Vagina (tissue), 2 donors: ENCODE measurements at regions not wholly inside any gene's neighbourhood (a gene's known extent, or its start where the extent isn't known, plus 50 kb on each side); places are given as distances from the start of the nearest gene placed in this dataset.

Source experiments
- DNase-seq, 2 donors: peaks; one replicate each; pipeline ENCODE4 v3.0.0-alpha.2; 2017; ENCODE audit errors: extremely low spot score in 2 of 2
- H3K27ac ChIP-seq: fragments of 200-600 bp; sonication (generic); one replicate; pipeline ENCODE4 v1.5.1; 2019
- H3K27me3 ChIP-seq: fragments of 200-600 bp; sonication (generic); one replicate; pipeline ENCODE4 v1.5.1; 2019
- H3K36me3 ChIP-seq, 2 donors: fragments of 200-600 bp; sonication (generic); one replicate each; pipeline ENCODE4 v1.5.1; 2017 to 2019
- H3K4me1 ChIP-seq: fragments of 200-600 bp; sonication (generic); one replicate; pipeline ENCODE4 v1.5.1; 2019
- H3K4me3 ChIP-seq, 2 donors: fragments of 200-600 bp; sonication (generic); 1 replicate in 1 of 2; 2 replicates in 1 of 2; pipeline ENCODE4 v1.5.1; 2016 to 2019
- H3K9me3 ChIP-seq: fragments of 200-600 bp; sonication (generic); one replicate; pipeline ENCODE4 v1.5.1; 2019
- CTCF ChIP-seq, 3 experiments: fragments of 450-650 bp in 2 of 3; fragments of 200-600 bp in 1 of 3; sonication (generic) in 1 of 3; IDR thresholded peaks; one replicate each; pipeline ENCODE4 v1.5.1; 2017 to 2019; ENCODE audit warnings: antibody characterized with exemption in 3 of 3, mild to moderate bottlenecking in 2 of 3, moderate library complexity in 2 of 3
- POLR2A ChIP-seq, 2 donors: fragments of 450-650 bp; IDR thresholded peaks; one replicate each; pipeline ENCODE4 v1.6.1; 2017; ENCODE audit warnings: antibody characterized with exemption in 2 of 2, mild to moderate bottlenecking in 2 of 2, moderate library complexity in 2 of 2
- POLR2AphosphoS5 ChIP-seq, 2 donors: sonication (generic); formaldehyde crosslinking; IDR thresholded peaks; one replicate each; pipeline ENCODE4 v1.9.0; 2017; ENCODE audit warnings: antibody characterized with exemption in 2 of 2, mild to moderate bottlenecking in 2 of 2, low read depth in 1 of 2; ENCODE audit not compliant: insufficient read depth in 1 of 2
- intact Hi-C: fragments of 100-400 bp; cut with DNase I; formaldehyde crosslinking; loops from one replicate; pipeline ENCODE4 v1.15.1; 2023

- H3K27me3 ChIP-seq = no peaks in the 10 kb centered on the region
- H3K4me1 ChIP-seq = no peaks in the 10 kb centered on the region
- no peaks in the 10 kb centered on the region for H3K9me3 ChIP-seq
- intact Hi-C loops = no loop called here
- H3K27ac ChIP-seq = no peak overlapping the region
- H3K36me3 ChIP-seq = no peaks in the 10 kb centered on the region
- DNase-seq = no peak
- H3K4me3 ChIP-seq = no peak overlapping the region
- no peak for TF ChIP-seq CTCF (IDR thresholded peaks at IDR 0.05)
- TF ChIP-seq POLR2AphosphoS5 (IDR thresholded peaks at IDR 0.05; ENCODE audit: insufficient read depth in 1 of 2, low read depth in 1 of 2) = no peak
- no peak for TF ChIP-seq POLR2A (IDR thresholded peaks at IDR 0.05)
These were observed 92.1 kb upstream of the FGFR2 start for GRCh38 chr10:121690152-121690848.

- H3K4me3 ChIP-seq = no peak overlapping the region
These were observed 89.0 kb upstream of the FGFR2 start for GRCh38 chr10:121687095-121687813.

GRCh38 chr10:121684276-121684675 lies 86.0 kb upstream of the FGFR2 start:
- Histone ChIP-seq H3K4me3 (no peak overlapping the region), H3K36me3 (no peaks in the 10 kb centered on the region), H3K27ac (no peak overlapping the region), H3K4me1 (no peaks in the 10 kb centered on the region), H3K9me3 (no peaks in the 10 kb centered on the region), H3K27me3 (no peaks in the 10 kb centered on the region)
- intact Hi-C loops = no loop called here
- DNase-seq = no peak
- TF ChIP-seq CTCF (IDR thresholded peaks at IDR 0.05) = no peak
- TF ChIP-seq POLR2AphosphoS5 (IDR thresholded peaks at IDR 0.05; ENCODE audit: insufficient read depth in 1 of 2, low read depth in 1 of 2) = no peak
- TF ChIP-seq POLR2A (IDR thresholded peaks at IDR 0.05) = no peak

More at GRCh38 chr10:121687095-121687813, 89.0 kb upstream of the FGFR2 start:
- no peaks in the 10 kb centered on the region for H3K36me3 ChIP-seq
- no peaks in the 10 kb centered on the region for H3K9me3 ChIP-seq
- H3K27ac ChIP-seq = no peak overlapping the region
- intact Hi-C loops = no loop called here
- TF ChIP-seq POLR2AphosphoS5 (IDR thresholded peaks at IDR 0.05; ENCODE audit: insufficient read depth in 1 of 2, low read depth in 1 of 2) (no peak), POLR2A (IDR thresholded peaks at IDR 0.05) (no peak), CTCF (IDR thresholded peaks at IDR 0.05) (no peak)
- H3K27me3 ChIP-seq = no peaks in the 10 kb centered on the region
- DNase-seq = no peak
- H3K4me1 ChIP-seq = no peaks in the 10 kb centered on the region

GRCh38 chr10:121683816-121684215 lies 85.6 kb upstream of the FGFR2 start:
- Histone ChIP-seq H3K4me3 (no peak overlapping the region), H3K4me1 (no peaks in the 10 kb centered on the region), H3K27me3 (no peaks in the 10 kb centered on the region), H3K36me3 (no peaks in the 10 kb centered on the region), H3K9me3 (no peaks in the 10 kb centered on the region), H3K27ac (no peak overlapping the region)
- DNase-seq = no peak
- intact Hi-C loops = no loop called here
- TF ChIP-seq POLR2AphosphoS5 (IDR thresholded peaks at IDR 0.05; ENCODE audit: insufficient read depth in 1 of 2, low read depth in 1 of 2) (no peak), CTCF (IDR thresholded peaks at IDR 0.05) (no peak), POLR2A (IDR thresholded peaks at IDR 0.05) (no peak)

- no peak overlapping the region for H3K27ac ChIP-seq
- no peak for DNase-seq
- H3K4me3 ChIP-seq = no peak overlapping the region
- no peaks in the 10 kb centered on the region for H3K36me3 ChIP-seq
- no peak for TF ChIP-seq CTCF (IDR thresholded peaks at IDR 0.05)
- TF ChIP-seq POLR2AphosphoS5 (IDR thresholded peaks at IDR 0.05; ENCODE audit: insufficient read depth in 1 of 2, low read depth in 1 of 2) = no peak
- TF ChIP-seq POLR2A (IDR thresholded peaks at IDR 0.05) = no peak
- no peaks in the 10 kb centered on the region for H3K4me1 ChIP-seq
- H3K9me3 ChIP-seq = no peaks in the 10 kb centered on the region
- no peaks in the 10 kb centered on the region for H3K27me3 ChIP-seq
- intact Hi-C loops = no loop called here
These were observed 85.1 kb upstream of the FGFR2 start for GRCh38 chr10:121683366-121683765.
